Gastroesophageal sphincter (tissue), 4 donors: ENCODE measurements at regions not wholly inside any gene's neighbourhood (a gene's known extent, or its start where the extent isn't known, plus 50 kb on each side); places are given as distances from the start of the nearest gene placed in this dataset.

ENCODE experiments used
- ATAC-seq: fragments of 150-250 bp; one replicate; pipeline ENCODE4 v1.9.1; 2016; ENCODE audit warnings: mild to moderate bottlenecking, moderate library complexity
- H3K27ac ChIP-seq, 4 donors: fragments of 200-600 bp; sonication (generic) in 3 of 4; 1 replicate in 3 of 4; 2 replicates in 1 of 4; pipeline ENCODE4 v1.5.1; 2016 to 2019
- H3K27me3 ChIP-seq: fragments of 200-600 bp; sonication (generic); one replicate; pipeline ENCODE4 v1.5.1; 2019
- H3K36me3 ChIP-seq, 2 donors: fragments of 200-600 bp; sonication (generic); one replicate each; pipeline ENCODE4 v1.5.1; 2019; ENCODE audit warnings: control low read depth in 1 of 2
- H3K4me1 ChIP-seq, 3 donors: fragments of 200-600 bp; sonication (generic); 1 replicate in 2 of 3; 2 replicates in 1 of 3; pipeline ENCODE4 v1.5.1; 2016 to 2019; ENCODE audit warnings: control low read depth in 2 of 3
- H3K4me3 ChIP-seq, 2 donors: fragments of 200-600 bp; sonication (generic); one replicate each; pipeline ENCODE4 v1.5.1; 2019; ENCODE audit warnings: mild to moderate bottlenecking in 1 of 2, moderate library complexity in 1 of 2
- H3K9me3 ChIP-seq, 3 donors: fragments of 200-600 bp; sonication (generic); one replicate each; pipeline ENCODE4 v1.5.1; 2017 to 2019; ENCODE audit warnings: control low read depth in 2 of 3
- CTCF ChIP-seq, 4 experiments: fragments of 200-600 bp in 2 of 4; fragments of 450-650 bp in 2 of 4; sonication (generic) in 1 of 4; IDR thresholded peaks; one replicate each; pipeline ENCODE4 v1.5.1; 2017 to 2019; ENCODE audit warnings: antibody characterized with exemption in 4 of 4, mild to moderate bottlenecking in 2 of 4, moderate library complexity in 2 of 4
- EP300 ChIP-seq: sonication (generic); formaldehyde crosslinking; IDR thresholded peaks from one replicate; pipeline ENCODE4 v1.6.1; 2017; ENCODE audit warnings: antibody characterized with exemption, mild to moderate bottlenecking
- POLR2A ChIP-seq, 2 donors: fragments of 450-650 bp; IDR thresholded peaks; one replicate each; pipeline ENCODE4 v1.6.1; 2017; ENCODE audit warnings: antibody characterized with exemption in 2 of 2, mild to moderate bottlenecking in 2 of 2, moderate library complexity in 1 of 2
- POLR2AphosphoS5 ChIP-seq: sonication (generic); formaldehyde crosslinking; IDR thresholded peaks from one replicate; pipeline ENCODE4 v1.6.1; 2017; ENCODE audit warnings: antibody characterized with exemption
- WGBS, 2 donors: methylation state at CpG; one replicate each; pipeline ENCODE4 v1.1.5; 2018; ENCODE audit warnings: low coverage in 1 of 2; 5-methylcytosine and 5-hydroxymethylcytosine counted together

GRCh38 chr3:18786650-18787323 is 361.5 kb upstream of the KCNH8 start:
- WGBS, 2 donors, result 40 to 80% methylated on average over 1 of the region's 1 CpG
- Histone ChIP-seq H3K36me3 (no peaks in the 10 kb centered on the region), H3K27ac (no peak overlapping the region), H3K9me3 (no peaks in the 10 kb centered on the region), H3K4me3 (no peak overlapping the region), H3K27me3 (no peaks in the 10 kb centered on the region), H3K4me1 (no peaks in the 10 kb centered on the region)
- ATAC-seq, result no peak
- TF ChIP-seq POLR2AphosphoS5 (no peak), EP300 (no peak), CTCF (IDR thresholded peaks at IDR 0.05) (no peak), POLR2A (IDR thresholded peaks at IDR 0.05) (no peak)

GRCh38 chr3:18782191-18782590 is 357.1 kb upstream of the SATB1 start:
- TF ChIP-seq CTCF (IDR thresholded peaks at IDR 0.05), result no peak
- TF ChIP-seq EP300, result no peak
- TF ChIP-seq POLR2AphosphoS5, result no peak
- TF ChIP-seq POLR2A (IDR thresholded peaks at IDR 0.05), result no peak
- WGBS, 2 donors, result 69% methylated on average over 2 of the region's 2 CpGs; no CpG with 5 or more reads in 1 of the 2 donors
- H3K4me1 ChIP-seq, result no peaks in the 10 kb centered on the region
- H3K27ac ChIP-seq, result no peak overlapping the region
- no peaks in the 10 kb centered on the region for H3K27me3 ChIP-seq
- no peak overlapping the region for H3K4me3 ChIP-seq
- H3K9me3 ChIP-seq, result no peaks in the 10 kb centered on the region
- H3K36me3 ChIP-seq, result no peaks in the 10 kb centered on the region
- ATAC-seq, result no peak

- no peaks in the 10 kb centered on the region for H3K27me3 ChIP-seq
- H3K4me1 ChIP-seq, result no peaks in the 10 kb centered on the region
- H3K9me3 ChIP-seq, result no peaks in the 10 kb centered on the region
- TF ChIP-seq POLR2AphosphoS5, result no peak
- no peak for TF ChIP-seq POLR2A (IDR thresholded peaks at IDR 0.05)
- no peak for TF ChIP-seq CTCF (IDR thresholded peaks at IDR 0.05)
- H3K36me3 ChIP-seq, result no peaks in the 10 kb centered on the region
- H3K27ac ChIP-seq, result no peak overlapping the region
- WGBS, 2 donors, result 20 to 65% methylated on average over 1 to 2 of the region's 3 CpGs
- no peak for ATAC-seq
- no peak overlapping the region for H3K4me3 ChIP-seq
Observed at GRCh38 chr3:18780959-18781358, 355.8 kb upstream of the SATB1 start.

- Histone ChIP-seq H3K4me3 (no peak overlapping the region), H3K27me3 (peaks cover 3% of the 10 kb centered on the region), H3K27ac (no peak overlapping the region), H3K36me3 (no peaks in the 10 kb centered on the region), H3K4me1 (no peaks in the 10 kb centered on the region), H3K9me3 (no peaks in the 10 kb centered on the region)
- TF ChIP-seq POLR2AphosphoS5 (no peak), EP300 (no peak), CTCF (IDR thresholded peaks at IDR 0.05) (no peak), POLR2A (IDR thresholded peaks at IDR 0.05) (no peak)
- WGBS, 2 donors, result 67 to 86% methylated on average over 2 of the region's 2 CpGs
- ATAC-seq, result no peak
Observed at GRCh38 chr3:18779704-18780103, 354.6 kb upstream of the SATB1 start.

GRCh38 chr3:18778598-18778997 is 353.5 kb upstream of the SATB1 start:
- Histone ChIP-seq H3K4me1 (no peaks in the 10 kb centered on the region), H3K9me3 (no peaks in the 10 kb centered on the region), H3K27me3 (peaks cover 3% of the 10 kb centered on the region), H3K36me3 (no peaks in the 10 kb centered on the region), H3K4me3 (no peak overlapping the region), H3K27ac (no peak overlapping the region)
- WGBS, 2 donors, result 40 to 41% methylated on average over 1 to 2 of the region's 2 CpGs
- TF ChIP-seq CTCF (IDR thresholded peaks at IDR 0.05) (no peak), EP300 (no peak), POLR2A (IDR thresholded peaks at IDR 0.05) (no peak), POLR2AphosphoS5 (no peak)
- no peak for ATAC-seq
